HG03045 (cell line): ENCODE measurements at regions not wholly inside any gene's neighbourhood (a gene's known extent, or its start where the extent isn't known, plus 50 kb on each side); places are given as distances from the start of the nearest gene placed in this dataset.
"Not testable (repeated sequence)": the region's sequence is repeated elsewhere in the genome, so short reads cannot be mapped to it uniquely, and the experiment has no call there.

Experiments
- ATAC-seq: cut with Tn5 transposase; IDR thresholded peaks from one replicate; pipeline ENCODE4 v1.9.1; 2021; ENCODE audit warnings: mild to moderate bottlenecking, moderate library complexity; ENCODE audit not compliant: unreplicated experiment

- not testable (repeated sequence) for ATAC-seq
Measured at GRCh38 chr4:184965230-184966050, 52.9 kb upstream of the HELT start.

GRCh38 chr4:184966051-184966691 is 52.1 kb upstream of the HELT start:
- ATAC-seq, result not testable (repeated sequence)

GRCh38 chr4:184967699-184968098 is 50.6 kb upstream of the HELT start:
- ATAC-seq, result not testable (repeated sequence)

- no peak for ATAC-seq
Measured at GRCh38 chr4:184968366-184968765, 49.9 kb upstream of the HELT start.
